H1 (cell line): ENCODE measurements at regions not wholly inside any gene's neighbourhood (a gene's known extent, or its start where the extent isn't known, plus 50 kb on each side); places are given as distances from the start of the nearest gene placed in this dataset.
"Not testable (repeated sequence)": the region's sequence is repeated elsewhere in the genome, so short reads cannot be mapped to it uniquely, and the experiment has no call there.

Source experiments
- CTCF ChIA-PET: fragments of 300-600 bp; sonication (Branson Sonifier 250); formaldehyde crosslinking; loops from one replicate; lab custom pipeline; 2021; ENCODE audit not compliant: partially characterized antibody; lab: Charles Lee
- POLR2A ChIA-PET: fragments of 300-600 bp; sonication (Branson Sonifier 250); formaldehyde crosslinking; loops from one replicate; lab custom pipeline; 2021; ENCODE audit warnings: inconsistent platforms; ENCODE audit not compliant: partially characterized antibody; lab: Charles Lee
- DNase-seq, 2 experiments: peaks; one replicate each; pipeline versions ENCODE4 v3.0.0 to v3.0.0-alpha.2; 2010 to 2022; ENCODE audit warnings: low spot score in 2 of 2, low read depth in 1 of 2, mixed read lengths in 1 of 2
- FAIRE-seq: peaks from 2 replicates; lab custom pipeline; 2011; peaks lifted over from hg19 to GRCh38; lab: Jason Lieb, UNC
- H2AFZ ChIP-seq: 2 replicates; pipeline ENCODE4 v1.8.1; 2012; ENCODE audit warnings: low read length, inconsistent platforms
- H2AK5ac ChIP-seq: 2 replicates; pipeline ENCODE4 v1.6.1; 2013; ENCODE audit warnings: low read depth, low read length
- H2BK120ac ChIP-seq: replicated peaks from 2 replicates; pipeline ENCODE3; 2013; ENCODE audit warnings: low read depth, low read length, inconsistent platforms
- H2BK12ac ChIP-seq: 2 replicates; pipeline ENCODE4 v1.6.1; 2013; ENCODE audit warnings: low read depth, low read length
- H2BK15ac ChIP-seq: 2 replicates; pipeline ENCODE4 v1.6.1; 2013; ENCODE audit warnings: low read length
- H2BK20ac ChIP-seq: 2 replicates; pipeline ENCODE4 v1.6.1; 2013; ENCODE audit warnings: low read length
- H2BK5ac ChIP-seq: 2 replicates; pipeline ENCODE4 v1.6.1; 2013; ENCODE audit warnings: low read depth, low read length
- H3K14ac ChIP-seq: 2 replicates; pipeline ENCODE4 v1.6.1; 2013; ENCODE audit warnings: inconsistent platforms; ENCODE audit not compliant: insufficient read length
- H3K18ac ChIP-seq: 2 replicates; pipeline ENCODE4 v1.6.1; 2013; ENCODE audit warnings: low read length; ENCODE audit errors: extremely low read depth
- H3K23ac ChIP-seq: 2 replicates; pipeline ENCODE4 v1.6.1; 2013; ENCODE audit warnings: inconsistent platforms; ENCODE audit not compliant: insufficient read length
- H3K23me2 ChIP-seq: 2 replicates; pipeline ENCODE4 v1.6.1; 2013; ENCODE audit warnings: low read depth, low read length
- H3K27ac ChIP-seq: 2 replicates; pipeline ENCODE4 v1.6.1; 2011; ENCODE audit warnings: low read depth, low read length, inconsistent platforms
- H3K27me3 ChIP-seq, 4 experiments: replicated peaks in 1 of 4; 1 replicate in 1 of 4; 2 replicates in 3 of 4; pipeline versions ENCODE4 v1.6.1 to v1.8.1; 2011 to 2013; ENCODE audit warnings: low read length in 3 of 4, mild to moderate bottlenecking in 3 of 4, inconsistent platforms in 2 of 4, mixed read lengths in 2 of 4, moderate library complexity in 1 of 4; ENCODE audit not compliant: control insufficient read depth in 3 of 4, insufficient read depth in 3 of 4; ENCODE audit errors: extremely low read depth in 1 of 4
- H3K36me3 ChIP-seq, 4 experiments: 2 replicates each; pipeline versions ENCODE4 v1.6.1 to v1.8.1; 2011 to 2013; ENCODE audit warnings: mild to moderate bottlenecking in 4 of 4, low read length in 3 of 4, moderate library complexity in 2 of 4, control low read depth in 1 of 4, inconsistent platforms in 1 of 4; ENCODE audit not compliant: insufficient read depth in 4 of 4, control insufficient read depth in 2 of 4
- H3K4ac ChIP-seq: replicated peaks from 2 replicates; pipeline ENCODE3; 2013; ENCODE audit warnings: low read length, low read depth, mixed read lengths, inconsistent platforms; ENCODE audit not compliant: insufficient read length
- H3K4me1 ChIP-seq, 4 experiments: replicated peaks in 1 of 4; 1 replicate in 1 of 4; 2 replicates in 3 of 4; pipeline versions ENCODE4 v1.6.1 to v1.8.1; 2011 to 2013; ENCODE audit warnings: low read length in 3 of 4, inconsistent platforms in 2 of 4, mixed read lengths in 1 of 4; ENCODE audit not compliant: insufficient read depth in 4 of 4, control insufficient read depth in 3 of 4
- H3K4me2 ChIP-seq, 2 experiments: 2 replicates each; pipeline versions ENCODE4 v1.6.1 to v1.8.1; 2011 to 2013; ENCODE audit warnings: low read depth in 2 of 2, low read length in 2 of 2, control low read depth in 1 of 2, inconsistent platforms in 1 of 2, mild to moderate bottlenecking in 1 of 2; ENCODE audit not compliant: insufficient read depth in 1 of 2
- H3K4me3 ChIP-seq, 4 experiments: fragments of 200-600, 300-600 bp in 1 of 4; sonication (generic), shearing (Covaris generic), sonication (Bioruptor Twin) in 1 of 4; 2 replicates each; pipeline versions ENCODE4 v1.5.1 to v1.8.1; 2011 to 2016; ENCODE audit warnings: low read length in 4 of 4, low read depth in 3 of 4, control low read depth in 2 of 4, inconsistent platforms in 2 of 4, mild to moderate bottlenecking in 2 of 4, mixed read lengths in 1 of 4, moderate library complexity in 1 of 4; ENCODE audit not compliant: insufficient read depth in 2 of 4; ENCODE audit errors: extremely low read depth in 1 of 4
- H3K56ac ChIP-seq: replicated peaks from 2 replicates; pipeline ENCODE3; 2013; ENCODE audit warnings: low read depth, mild to moderate bottlenecking, mixed read lengths, low read length, inconsistent platforms; ENCODE audit not compliant: insufficient read length
- H3K79me1 ChIP-seq: 2 replicates; pipeline ENCODE4 v1.6.1; 2013; ENCODE audit warnings: low read depth, low read length, control low read depth
- H3K79me2 ChIP-seq, 2 experiments: 2 replicates each; pipeline versions ENCODE4 v1.6.1 to v1.8.1; 2012 to 2013; ENCODE audit warnings: low read length in 2 of 2, mild to moderate bottlenecking in 2 of 2, inconsistent platforms in 1 of 2; ENCODE audit not compliant: insufficient read depth in 2 of 2, control insufficient read depth in 1 of 2
- H3K9ac ChIP-seq, 4 experiments: replicated peaks in 1 of 4; 1 replicate in 1 of 4; 2 replicates in 3 of 4; pipeline versions ENCODE4 v1.6.1 to v1.8.1; 2011 to 2013; ENCODE audit warnings: low read depth in 3 of 4, low read length in 3 of 4, control low read depth in 2 of 4, mild to moderate bottlenecking in 2 of 4, moderate library complexity in 2 of 4, inconsistent platforms in 1 of 4; ENCODE audit errors: extremely low read depth in 1 of 4
- H3K9me3 ChIP-seq, 2 experiments: 2 replicates each; pipeline versions ENCODE4 v1.6.1 to v1.8.1; 2012 to 2013; ENCODE audit warnings: mild to moderate bottlenecking in 2 of 2, moderate library complexity in 2 of 2, control low read depth in 1 of 2, inconsistent platforms in 1 of 2, low read depth in 1 of 2, low read length in 1 of 2, mixed read lengths in 1 of 2; ENCODE audit not compliant: insufficient read depth in 2 of 2
- H4K20me1 ChIP-seq, 2 experiments: replicated peaks in 1 of 2; 2 replicates each; pipeline versions ENCODE3 to v1.8.1; 2011 to 2013; ENCODE audit warnings: inconsistent platforms in 2 of 2, low read length in 2 of 2, mild to moderate bottlenecking in 1 of 2; ENCODE audit not compliant: insufficient read depth in 2 of 2, control insufficient read depth in 1 of 2
- H4K5ac ChIP-seq: 2 replicates; pipeline ENCODE4 v1.6.1; 2013; ENCODE audit warnings: low read length, low read depth, mixed read lengths, inconsistent platforms; ENCODE audit not compliant: insufficient read length
- H4K8ac ChIP-seq: 2 replicates; pipeline ENCODE4 v1.8.0; 2013; ENCODE audit warnings: mild to moderate bottlenecking, moderate library complexity, low read length, inconsistent platforms; ENCODE audit not compliant: insufficient read depth; ENCODE audit errors: extremely low read depth
- H4K91ac ChIP-seq: replicated peaks from 2 replicates; pipeline ENCODE3; 2013; ENCODE audit warnings: low read length, mixed read lengths, inconsistent platforms; ENCODE audit not compliant: insufficient read length

GRCh38 chr2:126276268-126276667 lies 379.7 kb upstream of the GYPC start:
- H2BK5ac ChIP-seq, H2AK5ac ChIP-seq, H3K36me3 ChIP-seq, H3K23me2 ChIP-seq, H3K14ac ChIP-seq, H3K4me1 ChIP-seq, H2BK12ac ChIP-seq, H4K5ac ChIP-seq, H2BK120ac ChIP-seq, H3K23ac ChIP-seq, H3K4me2 ChIP-seq, H3K4ac ChIP-seq, H3K18ac ChIP-seq, H4K20me1 ChIP-seq, H3K9ac ChIP-seq, H4K91ac ChIP-seq, H3K9me3 ChIP-seq, POLR2A ChIA-PET, H3K27me3 ChIP-seq, H2BK20ac ChIP-seq, H3K4me3 ChIP-seq, H4K8ac ChIP-seq, FAIRE-seq, H3K79me2 ChIP-seq, CTCF ChIA-PET, H3K56ac ChIP-seq, H3K27ac ChIP-seq, H2BK15ac ChIP-seq, H2AFZ ChIP-seq, H3K79me1 ChIP-seq, DNase-seq: not testable (repeated sequence)
